ENCODE measurements at regions not wholly inside any gene's neighbourhood (a gene's known extent, or its start where the extent isn't known, plus 50 kb on each side); places are given as distances from the start of the nearest gene placed in this dataset.
"Not testable (repeated sequence)": the region's sequence is repeated elsewhere in the genome, so short reads cannot be mapped to it uniquely, and the experiment has no call there.

- H3K4me1 Mint-ChIP-seq = no peaks in the 10 kb centered on the region
- CTCF ChIA-PET = no interaction called here
Observed at GRCh38 chr3:178217479-178217878, 318.8 kb upstream of the KCNMB2 start.

GRCh38 chr3:178218231-178218630, 318.0 kb upstream of the KCNMB2 start:
- H3K4me1 Mint-ChIP-seq = no peaks in the 10 kb centered on the region
- no peak overlapping the region for H2AFZ ChIP-seq (ENCODE audit: insufficient read depth, low read depth, low read length, poor library complexity, severe bottlenecking)
- intact Hi-C loops (cut with micrococcal nuclease) = no loop called here
- peaks cover 3% of the 10 kb centered on the region for H3K27me3 Mint-ChIP-seq
- no peak overlapping the region for H3K9ac ChIP-seq (ENCODE audit: low read length)
- no peak for DNase-seq
- H3K27me3 ChIP-seq (replicated peaks in 1 of 4; ENCODE audit: control extremely low read depth in 1 of 4, control insufficient read depth in 3 of 4, insufficient read depth in 4 of 4, low read length in 3 of 4) = no peaks in the 10 kb centered on the region
- ChIA-PET CTCF (no interaction called here), POLR2A (no interaction called here)
- H3K4me1 ChIP-seq (ENCODE audit: control insufficient read depth in 2 of 2, insufficient read depth in 2 of 2, low read length in 2 of 2) = no peaks in the 10 kb centered on the region
- H3K9me3 Mint-ChIP-seq (ENCODE audit: insufficient read depth) = no peaks in the 10 kb centered on the region
- no peaks in the 10 kb centered on the region for H3K79me2 ChIP-seq (ENCODE audit: control insufficient read depth, insufficient read depth, low read length)
- no peaks in the 10 kb centered on the region for H3K36me3 ChIP-seq (replicated peaks in 1 of 2; ENCODE audit: control extremely low read depth in 1 of 2, control insufficient read depth in 1 of 2, extremely low read depth in 1 of 2, insufficient read depth in 2 of 2, low read length in 1 of 2)
- H3K27ac Mint-ChIP-seq = no peak overlapping the region
- H3K4me3 Mint-ChIP-seq = no peak overlapping the region
- H3K9me3 ChIP-seq (ENCODE audit: control extremely low read depth in 1 of 3, control insufficient read depth in 2 of 3, insufficient read depth in 1 of 3, low read length in 2 of 3) = peaks cover 0 to 1% (median 0%) of the 10 kb centered on the region in 3 donors
- H3K27ac ChIP-seq (ENCODE audit: low read length in 2 of 2) = no peak overlapping the region
- H3K4me2 ChIP-seq (replicated peaks; ENCODE audit: low read depth, low read length, poor library complexity, severe bottlenecking) = no peak overlapping the region
- ATAC-seq (ENCODE audit: low read depth) = no peak
- TF ChIP-seq EZH2 (IDR thresholded peaks at IDR 0.05; ENCODE audit: borderline replicate concordance, insufficient read depth, low read depth, low read length, poor library complexity, severe bottlenecking) (no peak), CTCF (IDR thresholded peaks at IDR 0.05) (no peak)
- no peaks in the 10 kb centered on the region for H4K20me1 ChIP-seq (ENCODE audit: control insufficient read depth, insufficient read depth, low read length, poor library complexity, severe bottlenecking)
- no peak overlapping the region for H3K4me3 ChIP-seq (ENCODE audit: control extremely low read depth in 1 of 5, extremely low read depth in 1 of 5, insufficient read depth in 1 of 5, low read depth in 2 of 5, low read length in 4 of 5)

More at GRCh38 chr3:178217479-178217878, 318.8 kb upstream of the KCNMB2 start:
- H3K4me3 Mint-ChIP-seq = no peak overlapping the region
- Histone ChIP-seq H3K27me3 (replicated peaks in 1 of 4; ENCODE audit: control extremely low read depth in 1 of 4, control insufficient read depth in 3 of 4, insufficient read depth in 4 of 4, low read length in 3 of 4) (no peaks in the 10 kb centered on the region), H3K9ac (ENCODE audit: low read length) (no peak overlapping the region), H3K4me3 (ENCODE audit: control extremely low read depth in 1 of 5, extremely low read depth in 1 of 5, insufficient read depth in 1 of 5, low read depth in 2 of 5, low read length in 4 of 5) (no peak overlapping the region), H3K79me2 (ENCODE audit: control insufficient read depth, insufficient read depth, low read length) (no peaks in the 10 kb centered on the region), H2AFZ (ENCODE audit: insufficient read depth, low read depth, low read length, poor library complexity, severe bottlenecking) (no peak overlapping the region), H3K27ac (ENCODE audit: low read length in 2 of 2) (no peak overlapping the region), H3K9me3 (ENCODE audit: control extremely low read depth in 1 of 3, control insufficient read depth in 2 of 3, insufficient read depth in 1 of 3, low read length in 2 of 3) (peaks cover 0 to 1% (median 0%) of the 10 kb centered on the region in 3 donors), H3K4me1 (ENCODE audit: control insufficient read depth in 2 of 2, insufficient read depth in 2 of 2, low read length in 2 of 2) (no peaks in the 10 kb centered on the region), H3K36me3 (replicated peaks in 1 of 2; ENCODE audit: control extremely low read depth in 1 of 2, control insufficient read depth in 1 of 2, extremely low read depth in 1 of 2, insufficient read depth in 2 of 2, low read length in 1 of 2) (no peaks in the 10 kb centered on the region), H3K4me2 (replicated peaks; ENCODE audit: low read depth, low read length, poor library complexity, severe bottlenecking) (no peak overlapping the region), H4K20me1 (ENCODE audit: control insufficient read depth, insufficient read depth, low read length, poor library complexity, severe bottlenecking) (no peaks in the 10 kb centered on the region)
- POLR2A ChIA-PET = no interaction called here
- no peaks in the 10 kb centered on the region for H3K9me3 Mint-ChIP-seq (ENCODE audit: insufficient read depth)
- TF ChIP-seq EZH2 (IDR thresholded peaks at IDR 0.05; ENCODE audit: borderline replicate concordance, insufficient read depth, low read depth, low read length, poor library complexity, severe bottlenecking) (no peak), CTCF (IDR thresholded peaks at IDR 0.05) (no peak)
- H3K27me3 Mint-ChIP-seq = peaks cover 3% of the 10 kb centered on the region
- H3K27ac Mint-ChIP-seq = no peak overlapping the region
- ATAC-seq (ENCODE audit: low read depth) (no peak), DNase-seq (no peak)
- 69% methylated on average over 2 of the region's 2 CpGs for WGBS (ENCODE audit: insufficient coverage)
- intact Hi-C loops (cut with micrococcal nuclease) = no loop called here

- H3K9me3 ChIP-seq (ENCODE audit: control extremely low read depth in 1 of 3, control insufficient read depth in 2 of 3, insufficient read depth in 1 of 3, low read length in 2 of 3); H3K4me1 Mint-ChIP-seq; H3K79me2 ChIP-seq (ENCODE audit: control insufficient read depth, insufficient read depth, low read length); H3K4me3 ChIP-seq (ENCODE audit: control extremely low read depth in 1 of 5, extremely low read depth in 1 of 5, insufficient read depth in 1 of 5, low read depth in 2 of 5, low read length in 4 of 5); H3K27ac Mint-ChIP-seq; H3K27ac ChIP-seq (ENCODE audit: low read length in 2 of 2); H3K27me3 ChIP-seq (replicated peaks in 1 of 4; ENCODE audit: control extremely low read depth in 1 of 4, control insufficient read depth in 3 of 4, insufficient read depth in 4 of 4, low read length in 3 of 4); H4K20me1 ChIP-seq (ENCODE audit: control insufficient read depth, insufficient read depth, low read length, poor library complexity, severe bottlenecking); CTCF ChIA-PET; H3K9ac ChIP-seq (ENCODE audit: low read length); H3K4me1 ChIP-seq (ENCODE audit: control insufficient read depth in 2 of 2, insufficient read depth in 2 of 2, low read length in 2 of 2); ATAC-seq (ENCODE audit: low read depth); H3K4me3 Mint-ChIP-seq; POLR2A ChIA-PET; H3K36me3 ChIP-seq (replicated peaks in 1 of 2; ENCODE audit: control extremely low read depth in 1 of 2, control insufficient read depth in 1 of 2, extremely low read depth in 1 of 2, insufficient read depth in 2 of 2, low read length in 1 of 2); intact Hi-C loops (cut with micrococcal nuclease); H3K4me2 ChIP-seq (replicated peaks; ENCODE audit: low read depth, low read length, poor library complexity, severe bottlenecking); DNase-seq; H2AFZ ChIP-seq (ENCODE audit: insufficient read depth, low read depth, low read length, poor library complexity, severe bottlenecking); H3K9me3 Mint-ChIP-seq (ENCODE audit: insufficient read depth); H3K27me3 Mint-ChIP-seq: not testable (repeated sequence)
- WGBS (ENCODE audit: insufficient coverage) = no CpG with 5 or more reads among the region's 4 CpGs
Observed at GRCh38 chr3:178219661-178220060, 316.6 kb upstream of the KCNMB2 start.
